Prostate gland (tissue), 2 donors: ENCODE measurements at regions not wholly inside any gene's neighbourhood (a gene's known extent, or its start where the extent isn't known, plus 50 kb on each side); places are given as distances from the start of the nearest gene placed in this dataset.
"Not testable (repeated sequence)": the region's sequence is repeated elsewhere in the genome, so short reads cannot be mapped to it uniquely, and the experiment has no call there.

Source experiments
- DNase-seq: peaks from one replicate; pipeline ENCODE4 v3.0.0-alpha.2; 2019; ENCODE audit warnings: low spot score
- H3K27ac ChIP-seq, 2 donors: fragments of 200-600 bp; sonication (generic); 2 replicates each; pipeline ENCODE4 v1.5.1; 2017 to 2019
- H3K27me3 ChIP-seq: fragments of 200-600 bp; sonication (generic); replicated peaks from 2 replicates; pipeline ENCODE4 v1.5.1; 2019; ENCODE audit not compliant: insufficient read depth
- H3K36me3 ChIP-seq, 2 donors: fragments of 200-600 bp; sonication (generic); 1 replicate in 1 of 2; 2 replicates in 1 of 2; pipeline versions ENCODE4 v1.5.1 to v1.8.1; 2017 to 2019
- H3K4me1 ChIP-seq: fragments of 200-600 bp; sonication (generic); replicated peaks from 2 replicates; pipeline ENCODE4 v1.5.1; 2019
- H3K4me3 ChIP-seq, 2 donors: fragments of 200-600 bp; sonication (generic); 2 replicates each; pipeline ENCODE4 v1.5.1; 2017 to 2019
- H3K9me3 ChIP-seq: fragments of 200-600 bp; sonication (generic); 2 replicates; pipeline ENCODE4 v1.5.1; 2017
- POLR2A ChIP-seq: fragments of 450-650 bp; IDR thresholded peaks from one replicate; pipeline ENCODE4 v1.6.1; 2016; ENCODE audit warnings: antibody characterized with exemption, mild to moderate bottlenecking
- POLR2AphosphoS5 ChIP-seq: sonication (generic); formaldehyde crosslinking; IDR thresholded peaks from one replicate; pipeline ENCODE4 v1.6.1; 2017; ENCODE audit warnings: antibody characterized with exemption
- WGBS: methylation state at CpG from one replicate; pipeline ENCODE4 v1.1.5; 2018; 5-methylcytosine and 5-hydroxymethylcytosine counted together
- intact Hi-C: fragments of 100-400 bp; cut with DNase I; formaldehyde crosslinking; loops from one replicate; pipeline ENCODE4 v1.14.2; 2022
- TF ChIP-seq, protein P1 (sequence below), 4 experiments: fragments of 200-600 bp in 2 of 4; fragments of 450-650 bp in 2 of 4; sonication (generic) in 2 of 4; IDR thresholded peaks; 1 replicate in 3 of 4; 2 replicates in 1 of 4; pipeline ENCODE4 v1.5.1; 2016 to 2019; ENCODE audit warnings: antibody characterized with exemption in 4 of 4, mild to moderate bottlenecking in 2 of 4, moderate library complexity in 2 of 4

DNA sequence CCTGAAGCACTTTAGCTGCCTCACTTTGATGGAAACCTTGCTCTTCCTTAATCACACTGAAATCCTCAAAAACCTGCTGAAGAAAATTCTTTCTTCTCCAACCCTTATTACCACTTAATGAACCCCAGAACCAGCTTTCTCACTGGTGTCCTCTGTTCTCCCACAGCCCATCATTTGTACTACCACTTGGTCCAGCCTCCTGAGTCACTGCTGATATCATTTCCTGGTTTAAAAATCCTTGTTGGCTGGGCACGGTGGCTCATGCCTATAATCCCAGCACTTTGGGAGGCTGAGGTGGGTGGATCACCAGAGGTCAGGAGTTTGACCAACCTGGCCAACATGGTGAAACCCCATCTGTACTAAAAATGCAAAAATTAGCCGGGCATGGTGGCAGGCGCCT lies 418.6 kb upstream of the KCNMB2 start:
- no peak overlapping the region for H3K4me3 ChIP-seq
- TF ChIP-seq POLR2AphosphoS5 = no peak
- TF ChIP-seq POLR2A = no peak
- TF ChIP-seq, protein P1, sequence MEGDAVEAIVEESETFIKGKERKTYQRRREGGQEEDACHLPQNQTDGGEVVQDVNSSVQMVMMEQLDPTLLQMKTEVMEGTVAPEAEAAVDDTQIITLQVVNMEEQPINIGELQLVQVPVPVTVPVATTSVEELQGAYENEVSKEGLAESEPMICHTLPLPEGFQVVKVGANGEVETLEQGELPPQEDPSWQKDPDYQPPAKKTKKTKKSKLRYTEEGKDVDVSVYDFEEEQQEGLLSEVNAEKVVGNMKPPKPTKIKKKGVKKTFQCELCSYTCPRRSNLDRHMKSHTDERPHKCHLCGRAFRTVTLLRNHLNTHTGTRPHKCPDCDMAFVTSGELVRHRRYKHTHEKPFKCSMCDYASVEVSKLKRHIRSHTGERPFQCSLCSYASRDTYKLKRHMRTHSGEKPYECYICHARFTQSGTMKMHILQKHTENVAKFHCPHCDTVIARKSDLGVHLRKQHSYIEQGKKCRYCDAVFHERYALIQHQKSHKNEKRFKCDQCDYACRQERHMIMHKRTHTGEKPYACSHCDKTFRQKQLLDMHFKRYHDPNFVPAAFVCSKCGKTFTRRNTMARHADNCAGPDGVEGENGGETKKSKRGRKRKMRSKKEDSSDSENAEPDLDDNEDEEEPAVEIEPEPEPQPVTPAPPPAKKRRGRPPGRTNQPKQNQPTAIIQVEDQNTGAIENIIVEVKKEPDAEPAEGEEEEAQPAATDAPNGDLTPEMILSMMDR (IDR thresholded peaks at IDR 0.05) = no peak
- H3K4me1 ChIP-seq = no peaks in the 10 kb centered on the region
- no peaks in the 10 kb centered on the region for H3K36me3 ChIP-seq
- H3K9me3 ChIP-seq = no peaks in the 10 kb centered on the region
- H3K27me3 ChIP-seq = no peaks in the 10 kb centered on the region
- H3K27ac ChIP-seq = no peak overlapping the region
- 95% methylated on average over 3 of the region's 3 CpGs for WGBS
- intact Hi-C loops = no loop called here
- no peak for DNase-seq

DNA sequence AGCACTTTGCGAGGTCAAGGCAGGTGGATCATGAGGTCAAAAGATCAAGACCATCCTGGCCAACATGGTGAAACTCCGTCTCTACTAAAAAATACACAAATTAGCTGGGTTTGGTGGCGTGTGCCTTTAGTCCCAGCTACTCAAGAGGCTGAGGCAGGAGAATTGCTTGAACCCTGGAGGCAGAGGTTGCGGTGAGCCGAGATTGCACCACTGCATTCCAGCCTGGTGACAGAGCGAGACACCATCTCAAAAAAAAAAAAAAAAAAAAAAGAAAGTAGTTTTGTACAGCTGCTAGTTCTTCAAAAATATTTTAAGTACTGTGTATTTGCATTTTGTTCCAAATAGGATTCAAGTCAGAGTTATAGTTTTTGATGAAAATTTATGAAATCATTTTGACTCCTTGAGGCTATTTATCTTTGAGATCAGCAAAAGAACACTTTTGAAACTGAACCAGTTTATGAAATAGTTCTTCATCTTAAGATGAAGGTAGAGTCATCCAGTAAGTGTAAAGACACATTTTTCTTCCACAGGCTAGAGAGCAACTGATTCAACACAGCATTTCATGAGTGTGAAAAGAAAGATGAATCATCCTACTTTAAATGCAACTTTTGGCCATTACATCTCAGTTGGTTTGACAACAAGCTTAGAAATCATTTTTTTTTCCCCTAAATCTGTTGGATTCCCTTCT lies 416.5 kb upstream of the KCNMB2 start:
- intact Hi-C loops, H3K36me3 ChIP-seq, DNase-seq, H3K9me3 ChIP-seq, H3K27ac ChIP-seq, H3K4me1 ChIP-seq, H3K27me3 ChIP-seq, H3K4me3 ChIP-seq: not testable (repeated sequence)
- 86% methylated on average over 6 of the region's 6 CpGs for WGBS

GRCh38 chr3:178120367-178120766 lies 415.9 kb upstream of the KCNMB2 start:
- intact Hi-C loops = no loop called here
- Histone ChIP-seq H3K4me1 (no peaks in the 10 kb centered on the region), H3K36me3 (no peaks in the 10 kb centered on the region), H3K9me3 (no peaks in the 10 kb centered on the region), H3K27ac (no peak overlapping the region), H3K27me3 (no peaks in the 10 kb centered on the region), H3K4me3 (no peak overlapping the region)
- DNase-seq = no peak
- 100% methylated on average over 2 of the region's 2 CpGs for WGBS
- TF ChIP-seq, protein P1 (IDR thresholded peaks at IDR 0.05) = no peak
- TF ChIP-seq POLR2A (no peak), POLR2AphosphoS5 (no peak)

- DNase-seq = no peak
- Histone ChIP-seq H3K4me3 (no peak overlapping the region), H3K27ac (no peak overlapping the region), H3K36me3 (no peaks in the 10 kb centered on the region), H3K27me3 (no peaks in the 10 kb centered on the region), H3K4me1 (no peaks in the 10 kb centered on the region), H3K9me3 (no peaks in the 10 kb centered on the region)
- TF ChIP-seq POLR2A = no peak
- TF ChIP-seq, protein P1 (IDR thresholded peaks at IDR 0.05) = no peak
- intact Hi-C loops = no loop called here
- 71% methylated on average over 1 of the region's 1 CpG for WGBS
Observed at GRCh38 chr3:178126686-178127085, 409.6 kb upstream of the KCNMB2 start.

DNA sequence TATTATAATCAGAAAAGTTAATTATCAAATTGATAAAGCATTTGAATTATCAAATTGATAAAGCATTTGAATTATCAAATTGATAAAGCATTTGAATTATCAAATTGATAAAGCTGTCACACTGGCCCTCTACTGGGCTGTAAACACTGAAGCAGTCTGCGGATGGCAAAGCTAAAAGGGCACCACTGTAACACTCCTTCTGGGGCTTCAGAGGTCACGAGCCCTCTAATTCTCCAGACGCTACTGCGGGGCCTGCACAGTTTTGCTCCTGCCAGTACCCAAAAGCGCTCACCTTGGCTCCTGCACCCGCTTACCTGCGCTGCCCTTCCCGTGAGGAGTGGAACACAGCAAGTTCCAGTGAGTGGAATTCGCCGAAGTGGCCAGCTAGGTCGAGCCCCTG lies 409.0 kb upstream of the KCNMB2 start:
- no peaks in the 10 kb centered on the region for H3K36me3 ChIP-seq
- no peaks in the 10 kb centered on the region for H3K4me1 ChIP-seq
- H3K27me3 ChIP-seq = no peaks in the 10 kb centered on the region
- WGBS = 94% methylated on average over 11 of the region's 11 CpGs
- intact Hi-C loops = no loop called here
- no peaks in the 10 kb centered on the region for H3K9me3 ChIP-seq
- H3K27ac ChIP-seq = no peak overlapping the region
- DNase-seq = no peak
- TF ChIP-seq POLR2AphosphoS5 = no peak
- no peak for TF ChIP-seq POLR2A
- H3K4me3 ChIP-seq = no peak overlapping the region

DNA sequence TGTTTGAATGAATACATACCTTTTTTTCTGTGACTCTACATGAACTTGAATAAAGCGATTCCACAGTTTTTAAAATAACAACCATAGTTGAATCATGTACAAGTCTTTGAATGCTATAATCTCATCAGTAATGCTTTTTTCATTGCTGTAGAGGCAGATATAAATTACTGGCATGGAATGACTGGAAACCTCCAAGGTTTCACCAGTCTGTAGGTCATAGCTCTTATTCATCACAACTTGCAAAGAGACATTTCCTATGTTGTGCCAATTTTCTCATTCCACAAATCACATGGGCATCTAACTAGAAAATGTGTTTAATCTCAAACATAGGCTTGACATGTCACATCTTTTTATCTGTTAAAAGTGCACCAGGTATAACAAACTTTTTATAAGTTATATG lies 407.1 kb upstream of the KCNMB2 start:
- 97% methylated on average over 1 of the region's 1 CpG for WGBS
- intact Hi-C loops = no loop called here
- Histone ChIP-seq H3K4me1 (no peaks in the 10 kb centered on the region), H3K9me3 (no peaks in the 10 kb centered on the region), H3K27ac (no peak overlapping the region), H3K27me3 (no peaks in the 10 kb centered on the region), H3K4me3 (no peak overlapping the region), H3K36me3 (no peaks in the 10 kb centered on the region)
- TF ChIP-seq POLR2AphosphoS5 = no peak
- TF ChIP-seq, protein P1 (IDR thresholded peaks at IDR 0.05) = no peak
- no peak for TF ChIP-seq POLR2A
- no peak for DNase-seq
